ENCODE measurements at regions not wholly inside any gene's neighbourhood (a gene's known extent, or its start where the extent isn't known, plus 50 kb on each side); places are given as distances from the start of the nearest gene placed in this dataset.

DNA sequence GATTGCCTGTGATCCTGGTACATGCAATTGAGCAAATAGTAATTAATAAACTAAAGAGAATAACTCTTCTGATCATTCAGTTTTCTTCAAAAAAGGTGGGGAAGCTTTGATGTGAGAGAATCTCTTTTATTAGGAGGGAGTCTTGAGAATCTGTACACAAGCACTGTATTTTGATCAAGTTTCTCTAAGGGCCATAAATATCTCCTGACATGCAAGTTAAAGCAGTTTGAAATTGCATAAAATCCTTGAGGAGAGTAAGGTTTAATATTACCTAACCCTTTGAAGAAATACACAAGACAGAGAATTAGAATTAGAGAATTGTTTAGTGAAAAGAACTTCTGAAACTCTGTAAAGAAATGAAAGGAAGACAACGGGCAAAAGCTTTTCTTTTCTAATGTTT, 326.9 kb downstream of the FAT4 start:
- TF ChIP-seq, protein P1, sequence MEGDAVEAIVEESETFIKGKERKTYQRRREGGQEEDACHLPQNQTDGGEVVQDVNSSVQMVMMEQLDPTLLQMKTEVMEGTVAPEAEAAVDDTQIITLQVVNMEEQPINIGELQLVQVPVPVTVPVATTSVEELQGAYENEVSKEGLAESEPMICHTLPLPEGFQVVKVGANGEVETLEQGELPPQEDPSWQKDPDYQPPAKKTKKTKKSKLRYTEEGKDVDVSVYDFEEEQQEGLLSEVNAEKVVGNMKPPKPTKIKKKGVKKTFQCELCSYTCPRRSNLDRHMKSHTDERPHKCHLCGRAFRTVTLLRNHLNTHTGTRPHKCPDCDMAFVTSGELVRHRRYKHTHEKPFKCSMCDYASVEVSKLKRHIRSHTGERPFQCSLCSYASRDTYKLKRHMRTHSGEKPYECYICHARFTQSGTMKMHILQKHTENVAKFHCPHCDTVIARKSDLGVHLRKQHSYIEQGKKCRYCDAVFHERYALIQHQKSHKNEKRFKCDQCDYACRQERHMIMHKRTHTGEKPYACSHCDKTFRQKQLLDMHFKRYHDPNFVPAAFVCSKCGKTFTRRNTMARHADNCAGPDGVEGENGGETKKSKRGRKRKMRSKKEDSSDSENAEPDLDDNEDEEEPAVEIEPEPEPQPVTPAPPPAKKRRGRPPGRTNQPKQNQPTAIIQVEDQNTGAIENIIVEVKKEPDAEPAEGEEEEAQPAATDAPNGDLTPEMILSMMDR (IDR thresholded peaks at IDR 0.05; ENCODE audit: low read depth, low read length): no peak
- TF ChIP-seq EZH2phosphoT487 (IDR thresholded peaks at IDR 0.05; ENCODE audit: low read depth): no peak
